SU-DHL-6 (cell line): ENCODE measurements at regions not wholly inside any gene's neighbourhood (a gene's known extent, or its start where the extent isn't known, plus 50 kb on each side); places are given as distances from the start of the nearest gene placed in this dataset.

Source experiments
- EZH2phosphoT487 ChIP-seq: fragments of 200-600 bp; sonication (generic), shearing (Covaris generic); conservative IDR thresholded peaks from 2 replicates; pipeline ENCODE4 v1.6.1; 2018; ENCODE audit warnings: mild to moderate bottlenecking, antibody characterized with exemption, low read length, moderate library complexity, mixed read lengths
- TF ChIP-seq, protein P1 (sequence below): fragments of 200-600 bp; sonication (generic); IDR thresholded peaks from one replicate; pipeline ENCODE4 v1.5.1; 2017; ENCODE audit warnings: antibody characterized with exemption, mild to moderate bottlenecking, low read length, moderate library complexity; ENCODE audit not compliant: insufficient read depth, poor library complexity, severe bottlenecking

DNA sequence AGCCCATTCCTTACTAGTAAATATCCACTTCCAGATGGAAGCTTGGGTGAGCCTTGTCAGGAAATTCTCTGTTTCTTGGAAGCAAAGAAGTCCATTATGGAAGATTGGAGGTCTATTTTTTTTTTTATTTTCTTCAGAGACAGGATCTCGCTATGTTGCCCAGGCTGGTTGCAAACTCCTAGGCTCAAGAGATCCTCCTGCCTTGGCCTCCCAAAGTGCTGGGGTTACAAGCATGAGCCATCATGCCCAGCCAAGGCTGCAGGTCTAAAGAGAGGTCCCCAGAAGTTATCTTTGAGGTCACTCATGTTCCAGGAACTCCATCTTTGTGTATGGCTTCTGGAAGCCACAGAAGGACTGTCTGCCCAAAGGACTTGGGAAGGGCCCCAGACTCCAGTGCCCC, 255.3 kb downstream of the LY86 start:
- TF ChIP-seq EZH2phosphoT487, result no peak
- TF ChIP-seq, protein P1, sequence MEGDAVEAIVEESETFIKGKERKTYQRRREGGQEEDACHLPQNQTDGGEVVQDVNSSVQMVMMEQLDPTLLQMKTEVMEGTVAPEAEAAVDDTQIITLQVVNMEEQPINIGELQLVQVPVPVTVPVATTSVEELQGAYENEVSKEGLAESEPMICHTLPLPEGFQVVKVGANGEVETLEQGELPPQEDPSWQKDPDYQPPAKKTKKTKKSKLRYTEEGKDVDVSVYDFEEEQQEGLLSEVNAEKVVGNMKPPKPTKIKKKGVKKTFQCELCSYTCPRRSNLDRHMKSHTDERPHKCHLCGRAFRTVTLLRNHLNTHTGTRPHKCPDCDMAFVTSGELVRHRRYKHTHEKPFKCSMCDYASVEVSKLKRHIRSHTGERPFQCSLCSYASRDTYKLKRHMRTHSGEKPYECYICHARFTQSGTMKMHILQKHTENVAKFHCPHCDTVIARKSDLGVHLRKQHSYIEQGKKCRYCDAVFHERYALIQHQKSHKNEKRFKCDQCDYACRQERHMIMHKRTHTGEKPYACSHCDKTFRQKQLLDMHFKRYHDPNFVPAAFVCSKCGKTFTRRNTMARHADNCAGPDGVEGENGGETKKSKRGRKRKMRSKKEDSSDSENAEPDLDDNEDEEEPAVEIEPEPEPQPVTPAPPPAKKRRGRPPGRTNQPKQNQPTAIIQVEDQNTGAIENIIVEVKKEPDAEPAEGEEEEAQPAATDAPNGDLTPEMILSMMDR, result no peak
